ENCODE measurements at regions not wholly inside any gene's neighbourhood (a gene's known extent, or its start where the extent isn't known, plus 50 kb on each side); places are given as distances from the start of the nearest gene placed in this dataset.
A peak's percentile ranks its signal among the peaks of the same experiment; 100 is the strongest.
"Not testable (repeated sequence)": the region's sequence is repeated elsewhere in the genome, so short reads cannot be mapped to it uniquely, and the experiment has no call there.

DNA sequence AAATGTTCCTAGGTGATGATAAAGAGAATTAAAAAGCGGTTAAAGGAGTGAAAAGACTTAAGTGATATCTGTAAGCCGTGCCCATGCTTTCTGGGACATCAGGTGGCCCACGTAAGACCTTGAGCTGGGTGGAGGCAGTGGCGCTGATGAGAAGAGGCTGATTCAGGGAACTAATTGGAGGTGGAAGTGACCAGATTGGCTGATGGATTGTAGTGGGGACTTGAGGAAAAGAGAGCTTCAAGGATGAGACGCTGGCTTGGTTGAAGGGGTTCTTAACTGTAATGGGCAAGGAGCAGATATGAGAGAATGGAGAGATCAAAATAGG, 69.1 kb upstream of the EP300 start:
- DNase-seq (ENCODE audit: low spot score): no peak

- peak; percentile 86 for DNase-seq (ENCODE audit: low spot score)
Measured at GRCh38 chr22:41028841-41029240, 63.6 kb upstream of the EP300 start.

DNA sequence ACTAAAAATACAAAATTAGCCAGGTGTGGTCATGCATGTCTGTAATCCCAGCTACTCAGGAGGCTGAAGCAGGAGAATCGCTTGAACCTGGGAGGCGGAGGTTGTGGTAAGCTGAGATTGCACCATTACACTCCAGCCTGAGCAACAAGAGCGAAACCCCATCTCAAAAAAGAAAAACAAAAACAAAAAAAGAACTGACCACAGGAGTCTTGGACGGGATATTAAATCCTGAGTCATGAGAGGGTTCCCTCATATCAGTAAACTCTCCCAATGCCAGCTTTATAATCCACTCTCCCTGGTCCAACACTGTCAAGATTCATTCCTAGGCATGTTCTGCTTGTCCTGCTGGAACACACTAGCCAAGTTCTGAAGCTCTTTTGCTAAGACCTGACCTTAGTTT, 61.5 kb upstream of the EP300 start:
- DNase-seq (ENCODE audit: low spot score): peak; percentile 63

DNA sequence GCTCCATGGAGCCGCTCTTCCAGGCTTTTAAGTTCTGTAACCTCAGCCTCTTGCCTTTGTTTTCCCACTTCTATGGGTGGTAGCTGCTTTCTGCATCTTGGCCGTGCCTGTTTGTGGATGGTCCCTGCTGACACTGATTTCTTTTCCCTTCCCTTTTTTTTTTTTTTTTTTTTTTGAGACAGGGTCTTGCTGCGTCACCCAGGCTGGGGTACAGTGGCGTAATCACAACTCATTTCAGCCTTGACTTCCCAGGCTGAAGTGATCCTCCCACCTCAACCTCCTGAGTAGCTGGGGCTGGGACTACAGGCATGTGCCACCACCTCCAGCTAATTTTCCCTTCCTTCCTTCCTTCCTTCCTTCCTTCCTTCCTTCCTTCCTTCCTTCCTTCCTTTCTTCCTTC, 57.7 kb upstream of the EP300 start:
- no peak for DNase-seq (ENCODE audit: low spot score)

DNA sequence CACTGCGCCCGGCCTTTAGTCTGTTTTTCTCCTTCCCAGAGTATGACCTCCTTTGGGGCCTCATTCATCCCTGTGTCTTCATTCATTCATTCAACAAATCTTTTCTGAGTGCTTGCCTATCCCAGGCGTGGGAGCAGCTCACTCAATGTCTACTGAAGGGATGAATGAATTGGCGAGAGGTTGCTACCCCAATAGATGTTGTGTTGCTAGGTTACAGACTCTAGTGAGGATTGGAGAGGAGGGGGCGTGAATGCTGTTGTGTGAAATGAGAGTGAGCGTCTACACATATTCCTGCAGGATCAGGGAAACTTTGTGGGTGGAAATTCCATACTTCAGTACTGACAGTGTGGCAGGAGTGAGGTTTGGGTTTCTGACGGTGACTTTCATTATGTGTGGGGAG, 55.5 kb upstream of the EP300 start:
- no peak for DNase-seq (ENCODE audit: low spot score)

DNA sequence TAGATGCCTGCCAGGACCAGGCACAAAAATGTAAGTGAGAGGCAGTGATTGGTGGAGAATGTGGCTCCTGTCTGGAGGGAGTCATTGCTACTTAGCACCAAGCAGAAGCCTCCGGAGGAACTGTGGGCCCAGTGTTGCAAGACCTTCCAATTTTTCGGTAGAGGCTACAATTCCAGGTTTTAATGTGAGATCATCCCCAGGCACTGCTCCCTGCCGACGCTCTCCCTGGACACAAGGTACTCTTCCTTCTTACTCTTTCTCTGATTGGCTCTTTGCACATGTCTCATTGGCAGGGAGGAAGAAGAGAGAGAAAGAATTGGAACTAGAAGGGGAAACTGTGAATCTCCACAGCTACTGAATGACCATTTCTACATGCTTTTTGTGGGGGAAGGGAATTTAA, 53.7 kb upstream of the EP300 start:
- no peak for DNase-seq (ENCODE audit: low spot score)

DNA sequence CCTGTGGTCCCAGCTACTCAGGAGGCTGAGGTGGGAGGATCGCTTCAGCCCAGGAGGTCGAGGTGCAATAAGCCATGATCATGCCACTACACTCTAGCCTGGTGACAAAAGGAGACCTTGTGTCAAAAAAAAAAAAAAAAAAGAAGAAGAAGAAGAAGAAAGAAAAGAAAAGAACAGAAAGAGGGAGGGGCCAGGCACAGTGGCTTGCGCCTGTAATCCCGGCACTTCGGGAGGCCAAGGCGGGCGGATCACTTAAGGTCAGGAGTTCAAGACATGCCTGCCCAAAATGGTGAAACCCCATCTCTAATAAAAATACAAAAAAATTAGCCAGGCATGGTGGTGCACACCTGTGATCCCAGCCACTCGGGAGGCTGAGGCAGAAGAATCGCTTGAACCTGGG, 52.8 kb upstream of the EP300 start:
- DNase-seq (ENCODE audit: low spot score): not testable (repeated sequence)

DNA sequence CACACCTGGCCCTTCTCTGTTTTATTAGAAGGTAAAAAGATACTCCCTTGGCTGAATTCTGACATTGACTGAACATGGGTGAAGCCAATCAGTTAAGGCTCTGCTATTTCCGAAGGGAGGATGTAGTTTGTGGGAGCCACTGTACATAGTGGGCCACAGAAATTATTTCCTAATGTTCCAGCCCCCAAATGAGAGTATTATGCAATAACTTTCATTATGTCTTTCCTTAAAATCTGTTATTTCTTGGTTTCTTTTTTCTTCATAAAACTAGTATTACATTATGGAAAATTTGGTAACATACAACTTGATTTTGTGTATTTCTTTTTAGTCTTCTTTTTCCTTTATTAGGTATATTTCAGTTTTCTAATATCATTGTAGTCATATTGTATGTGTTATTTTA, 51.9 kb upstream of the EP300 start:
- no peak for DNase-seq (ENCODE audit: low spot score)

DNA sequence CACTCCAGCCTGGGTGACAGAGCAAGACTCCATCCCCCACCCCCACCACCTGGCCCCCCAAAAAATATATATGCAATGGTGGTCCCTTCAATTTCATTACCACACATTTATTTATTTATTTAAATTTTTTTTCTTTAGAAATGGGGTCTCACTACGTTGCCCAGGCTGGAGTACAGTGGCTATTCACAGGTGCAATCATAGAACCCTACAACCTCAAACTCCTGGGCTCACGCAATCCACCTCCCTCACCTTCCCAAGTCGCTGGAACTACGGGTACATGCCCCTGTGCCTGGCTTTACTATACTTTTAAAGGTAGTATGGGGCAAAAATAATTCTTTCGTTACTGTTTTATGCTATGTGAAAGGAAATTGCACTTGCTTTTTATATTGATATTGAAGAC, 50.9 kb upstream of the EP300 start:
- no peak for DNase-seq (ENCODE audit: low spot score)

All from AG20443 (cell line).